ENCODE measurements at regions not wholly inside any gene's neighbourhood (a gene's known extent, or its start where the extent isn't known, plus 50 kb on each side); places are given as distances from the start of the nearest gene placed in this dataset.

DNA sequence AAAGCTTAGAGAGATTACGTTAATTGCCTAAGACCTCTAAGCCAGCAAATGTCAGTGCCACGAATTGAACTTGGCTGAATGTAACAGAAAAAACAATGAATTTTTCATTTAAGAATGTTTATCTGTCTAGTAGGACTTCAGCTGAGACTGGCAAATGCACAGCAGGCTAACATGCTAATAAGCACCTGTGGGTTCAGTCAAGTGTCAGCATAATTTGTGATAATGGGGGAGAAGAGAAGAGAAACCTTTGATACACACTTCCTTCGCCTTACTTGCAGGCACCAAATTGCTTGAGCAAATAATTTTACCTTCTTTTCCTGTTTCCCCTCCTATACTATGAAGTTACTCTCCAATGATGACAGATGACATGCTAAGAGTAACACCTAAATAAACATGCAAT is 1136.5 kb upstream of the SORCS1 start:
- no peak for DNase-seq

DNA sequence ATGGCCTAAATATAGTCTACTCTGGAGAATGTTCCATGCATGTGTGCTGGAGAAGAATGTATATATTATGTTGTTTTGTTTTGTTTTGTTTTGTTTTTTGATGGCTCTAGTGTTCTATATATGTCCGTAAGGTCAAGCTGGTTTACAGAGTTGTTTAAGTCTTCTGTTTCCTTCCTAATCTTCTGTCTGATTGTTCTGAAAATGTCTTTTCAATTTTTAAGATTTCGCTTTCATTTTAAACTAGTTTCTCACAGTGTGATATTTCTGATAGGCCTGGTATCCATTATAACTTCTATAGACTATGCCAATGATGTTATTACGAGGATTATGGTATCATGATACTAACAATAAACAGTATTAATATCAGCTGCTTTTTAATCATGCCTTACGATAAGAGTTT is 1126.3 kb upstream of the SORCS1 start:
- DNase-seq: no peak

DNA sequence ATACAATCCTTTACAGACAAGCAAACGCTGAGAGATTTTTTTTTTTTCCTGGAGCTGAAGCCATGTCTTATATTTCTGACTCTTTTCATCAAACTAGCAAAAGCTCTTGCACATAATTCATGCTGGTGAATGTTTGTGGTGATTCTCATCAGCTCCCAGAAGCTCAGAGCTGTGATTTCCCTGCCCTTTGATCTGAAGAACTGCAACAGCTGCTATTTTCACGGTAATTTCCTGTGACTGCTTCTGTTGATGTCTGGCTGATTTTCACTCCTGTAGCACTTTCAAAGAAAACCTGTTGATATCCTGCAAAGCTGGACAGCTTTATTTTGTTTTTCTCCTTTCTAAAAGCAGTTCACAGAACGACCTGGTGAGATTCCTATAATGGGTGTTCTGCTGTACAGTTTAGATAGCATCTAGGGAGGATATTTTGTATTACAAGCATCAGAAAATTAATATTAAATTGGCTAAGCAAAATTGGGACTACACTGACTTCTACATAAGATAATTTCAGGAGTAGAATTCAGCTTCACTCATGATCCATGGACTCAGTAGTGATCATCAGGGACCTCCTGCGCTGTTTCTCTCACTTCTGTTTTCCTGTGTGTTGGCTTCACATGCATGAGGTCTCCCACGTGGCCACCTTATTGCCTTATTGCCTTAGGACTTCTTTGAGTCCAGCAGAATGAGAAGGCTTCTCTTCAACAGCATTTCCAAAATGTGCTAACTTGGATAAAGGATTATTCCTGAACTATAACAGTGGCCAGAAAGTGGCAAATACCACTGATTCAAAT is 1111.6 kb upstream of the SORCS1 start:
- no peak for DNase-seq

DNA sequence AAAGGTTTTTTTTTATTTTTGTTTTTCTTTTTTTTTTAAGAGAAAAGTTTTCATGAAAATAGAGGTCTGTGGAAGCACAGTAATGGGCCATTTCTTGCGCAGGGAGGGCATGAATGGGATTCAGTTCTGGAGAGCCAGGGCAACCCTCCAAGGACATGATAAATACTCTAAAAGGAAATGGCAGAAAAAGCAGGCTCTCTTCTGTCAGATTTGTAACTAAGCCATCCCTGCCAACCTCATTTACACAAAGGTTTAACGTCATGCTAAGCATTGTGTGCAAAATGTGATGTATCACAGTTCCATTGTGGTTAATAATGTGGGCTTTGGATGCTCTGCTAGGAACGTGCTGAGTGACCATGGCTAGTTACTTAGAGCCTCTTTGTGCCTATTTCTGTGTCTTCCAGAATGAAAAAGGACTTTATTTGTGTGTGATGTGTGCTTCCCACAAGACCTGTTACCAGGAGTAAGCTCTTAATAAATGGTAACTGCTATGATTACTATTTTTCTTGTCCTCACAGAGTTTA is 1095.9 kb upstream of the SORCS1 start:
- DNase-seq: no peak

DNA sequence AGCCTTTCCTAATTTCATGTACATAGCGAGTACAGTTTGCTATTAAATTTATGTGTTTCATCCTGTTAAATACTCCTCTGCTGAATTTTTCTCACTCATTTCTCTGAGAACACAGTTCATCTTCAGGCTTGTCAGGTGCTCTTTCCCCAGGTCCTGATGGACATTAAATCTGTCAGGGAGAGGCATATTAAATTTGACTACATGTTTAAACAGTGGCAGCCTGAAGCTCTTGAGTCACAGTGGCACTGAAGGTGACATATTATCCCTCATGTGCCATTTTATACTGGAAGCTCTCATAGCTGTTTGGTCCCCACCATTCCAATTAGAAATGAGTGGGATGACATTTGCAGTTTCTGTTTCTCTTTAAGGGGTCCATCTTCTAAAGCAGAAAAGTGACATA is 1089.6 kb upstream of the SORCS1 start:
- no peak for DNase-seq

DNA sequence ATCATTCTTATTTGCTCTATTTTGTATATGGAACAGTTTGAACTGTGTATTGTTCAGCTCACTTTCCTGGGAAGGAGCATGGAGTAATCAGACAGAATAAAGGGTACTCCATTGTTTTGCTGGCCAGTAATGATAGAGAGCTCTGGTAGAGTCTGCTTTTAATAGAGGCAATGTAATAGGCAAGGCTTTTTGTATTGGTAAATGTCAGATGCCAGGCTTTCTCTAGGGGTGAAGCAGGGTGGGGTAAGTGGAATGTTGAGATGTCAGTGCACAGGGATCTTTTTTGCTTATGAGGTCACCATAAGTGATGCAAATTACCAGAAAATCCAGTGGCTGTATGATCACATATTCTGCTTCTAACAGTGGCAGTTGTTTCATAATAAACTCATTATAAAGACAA is 1088.3 kb upstream of the SORCS1 start:
- DNase-seq: no peak

DNA sequence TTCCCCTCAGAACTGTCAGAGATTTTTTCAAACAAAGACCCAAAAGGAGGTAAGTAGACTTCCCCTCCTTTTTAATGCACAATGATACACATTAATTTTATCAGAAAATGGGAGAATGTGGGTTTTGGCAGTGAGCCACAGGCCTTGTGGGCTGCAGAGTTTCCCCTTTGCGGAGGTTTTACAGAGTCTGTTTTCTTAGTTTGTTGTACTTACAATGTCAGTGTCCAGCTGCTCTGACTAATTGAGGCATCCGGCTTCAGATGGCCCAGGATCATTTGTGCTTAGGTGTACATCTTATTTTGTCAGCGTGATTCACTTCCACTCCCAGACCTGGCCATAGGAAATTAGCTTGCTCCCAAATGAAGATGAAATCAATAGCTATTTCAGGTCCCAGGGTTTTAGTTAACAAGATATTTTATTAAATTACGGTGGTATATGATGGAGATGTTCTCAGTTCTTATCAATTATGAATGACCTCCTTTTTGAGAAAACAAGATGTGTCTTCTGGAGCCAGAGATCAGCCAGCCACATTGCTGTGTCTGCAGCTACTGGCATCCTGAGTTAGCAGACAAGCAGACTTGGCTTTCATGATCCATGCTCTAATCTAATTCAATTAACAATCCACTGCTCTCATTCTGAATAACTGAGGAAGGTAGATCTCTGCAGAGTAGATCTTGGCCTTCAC is 1086.6 kb upstream of the SORCS1 start:
- DNase-seq: peak; percentile 57

DNA sequence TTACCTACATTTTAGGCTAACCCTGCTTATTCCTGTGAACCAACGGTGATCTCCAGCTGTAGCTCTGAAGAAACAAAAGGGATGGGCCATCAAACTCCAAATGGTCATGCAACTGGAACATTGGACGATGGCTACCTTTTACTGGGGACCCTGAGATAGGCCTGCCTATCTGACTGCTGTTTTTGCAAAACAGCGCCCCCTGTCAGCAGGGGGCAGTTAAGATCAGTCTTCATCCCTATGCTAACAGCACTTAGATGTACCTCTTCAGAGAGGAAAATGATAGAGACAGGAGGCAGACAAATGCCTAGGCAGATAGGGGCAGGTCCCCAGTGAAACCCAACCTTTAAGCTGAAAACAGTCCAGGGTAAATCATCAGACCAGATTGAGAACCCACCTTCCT is 1085.4 kb upstream of the SORCS1 start:
- peak; percentile 20 for DNase-seq

DNA sequence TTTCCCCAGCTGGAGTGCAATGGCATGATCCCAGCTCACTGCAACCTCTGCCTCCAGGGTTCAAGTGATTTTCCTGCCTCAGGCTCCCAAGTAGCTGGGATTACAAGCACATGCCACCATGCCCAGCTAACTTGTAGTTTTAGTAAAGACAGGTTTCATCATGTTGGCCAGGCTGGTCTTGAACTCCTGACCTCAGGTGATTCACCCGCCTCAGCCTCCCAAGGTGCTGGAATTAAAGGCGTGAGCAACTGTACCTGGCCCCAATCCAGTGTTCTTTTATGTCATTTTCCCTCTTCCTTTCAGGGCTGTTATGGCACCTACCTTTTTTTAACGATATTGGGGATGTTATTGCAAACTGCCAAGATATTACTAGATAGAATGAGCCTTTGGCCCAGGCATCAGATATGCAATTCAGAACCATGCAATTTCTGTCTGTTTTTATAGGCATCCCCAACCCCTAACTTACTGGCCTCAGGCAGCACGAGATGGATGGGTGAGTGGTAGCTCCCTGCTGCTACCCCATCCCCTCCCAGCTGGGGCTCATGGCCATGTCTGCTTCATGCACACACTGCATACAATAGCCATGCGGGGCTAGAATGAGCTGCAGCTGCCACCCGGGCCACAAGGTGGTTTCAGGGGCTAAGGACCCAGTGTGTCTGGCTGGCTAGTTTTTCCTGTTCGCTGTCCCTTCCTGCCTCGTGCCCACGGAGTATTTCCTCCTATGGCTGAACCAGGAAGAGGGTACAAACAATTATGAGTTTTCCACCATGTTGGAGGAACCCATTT is 1080.1 kb upstream of the SORCS1 start:
- no peak for DNase-seq

DNA sequence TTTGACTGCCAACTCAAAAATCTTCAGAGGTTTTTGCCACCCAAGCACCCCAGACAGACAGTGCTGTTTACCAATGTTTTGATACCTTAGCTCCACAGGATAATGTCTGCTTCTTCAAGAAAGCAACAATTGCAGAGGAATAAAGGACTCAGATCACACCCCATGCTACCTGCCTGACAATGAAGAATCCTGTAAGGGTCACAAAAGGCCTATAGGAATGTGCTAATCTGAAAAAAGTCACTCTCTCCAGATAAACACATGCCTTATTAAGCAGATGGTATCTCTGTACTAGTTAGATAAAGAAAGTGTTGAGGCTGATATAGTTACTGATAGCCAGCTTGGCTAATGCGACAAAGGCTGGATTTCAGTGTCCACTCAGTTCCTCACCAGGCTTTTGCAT is 1076.7 kb upstream of the SORCS1 start:
- no peak for DNase-seq

DNA sequence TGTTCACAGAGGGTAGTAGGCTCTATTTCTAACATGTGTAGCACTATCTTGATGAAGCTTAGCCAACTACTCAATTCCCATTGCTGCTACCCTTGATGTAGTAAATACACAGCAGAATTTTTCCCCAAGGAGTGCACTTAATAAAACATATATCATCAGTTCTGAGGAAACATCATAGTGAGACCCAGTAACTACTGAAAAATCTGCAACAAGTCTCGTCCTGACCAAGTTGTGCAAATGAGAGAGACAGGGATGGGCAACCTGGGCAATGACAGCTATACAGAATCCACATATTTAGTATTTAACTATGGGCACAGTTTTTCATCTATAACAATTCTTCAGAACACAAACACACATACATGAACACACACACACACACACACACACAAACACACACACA is 1073.8 kb upstream of the SORCS1 start:
- DNase-seq: no peak

DNA sequence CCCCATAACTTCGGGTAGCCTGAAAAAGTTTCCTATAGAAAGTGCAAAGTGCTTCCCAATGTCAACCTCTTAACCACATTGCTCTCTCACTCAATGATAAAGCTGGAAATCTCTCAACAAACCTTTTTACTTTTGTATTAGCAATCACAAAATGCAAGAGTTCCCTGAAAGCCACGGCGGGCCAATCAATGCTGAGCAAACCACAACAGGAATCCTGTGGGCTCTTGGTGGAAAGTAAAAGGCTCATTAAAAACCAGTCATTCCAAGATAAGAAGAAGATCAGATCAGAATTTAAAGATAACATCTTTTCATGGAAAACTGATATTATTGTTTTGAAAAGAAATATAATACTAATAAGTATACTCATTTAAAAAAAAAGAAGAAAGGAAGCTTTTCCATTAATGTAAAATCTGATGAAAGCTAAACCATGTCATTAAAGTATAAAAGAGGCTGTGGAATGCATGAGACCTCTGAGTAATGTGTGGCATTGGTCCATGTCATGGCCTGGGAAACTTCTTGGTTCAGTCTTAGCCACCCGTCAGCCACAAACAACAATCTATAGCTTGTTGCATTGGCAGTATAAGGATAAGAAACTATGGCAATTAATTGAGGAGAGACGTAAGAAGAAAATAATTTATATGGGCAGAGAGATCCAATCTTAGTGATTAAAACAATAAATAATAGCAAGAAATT is 1066.1 kb upstream of the SORCS1 start:
- DNase-seq: no peak

DNA sequence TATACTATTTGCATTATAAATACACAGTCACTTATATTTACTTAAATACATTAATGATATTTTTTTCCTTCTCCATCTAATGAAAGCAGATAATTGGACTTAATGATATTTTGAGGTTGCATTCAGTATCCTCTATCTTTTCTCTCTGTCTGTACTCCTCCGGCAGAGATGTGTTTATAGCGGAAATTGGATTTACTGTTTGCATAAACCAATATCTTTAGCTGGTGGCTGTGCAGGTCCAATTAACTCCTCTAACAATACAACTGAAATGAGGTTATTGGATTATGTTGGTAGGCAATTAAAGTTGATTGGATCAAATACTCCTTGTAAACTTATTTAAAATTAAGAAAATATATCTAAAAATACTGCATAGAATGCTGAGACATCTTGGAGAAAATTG is 1044.2 kb upstream of the SORCS1 start:
- DNase-seq: no peak

DNA sequence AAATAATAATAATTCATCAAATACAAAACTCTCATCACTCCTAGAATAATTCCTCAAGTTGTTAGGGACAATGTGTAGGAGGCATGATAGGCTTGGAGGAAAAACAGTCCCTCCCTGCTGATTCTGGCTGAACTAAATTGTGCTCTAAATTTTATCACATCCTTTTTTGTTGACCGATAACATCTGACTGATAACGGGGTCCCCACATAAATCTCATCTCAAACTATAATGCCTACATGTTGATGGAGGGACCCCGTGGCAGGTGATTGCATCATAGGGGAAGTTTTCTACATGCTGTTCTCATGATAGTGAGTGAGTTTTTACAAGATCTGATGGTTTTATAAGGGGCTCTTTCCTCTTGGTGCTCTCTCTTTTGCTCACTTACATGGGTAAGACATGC is 1043.5 kb upstream of the SORCS1 start:
- no peak for DNase-seq

DNA sequence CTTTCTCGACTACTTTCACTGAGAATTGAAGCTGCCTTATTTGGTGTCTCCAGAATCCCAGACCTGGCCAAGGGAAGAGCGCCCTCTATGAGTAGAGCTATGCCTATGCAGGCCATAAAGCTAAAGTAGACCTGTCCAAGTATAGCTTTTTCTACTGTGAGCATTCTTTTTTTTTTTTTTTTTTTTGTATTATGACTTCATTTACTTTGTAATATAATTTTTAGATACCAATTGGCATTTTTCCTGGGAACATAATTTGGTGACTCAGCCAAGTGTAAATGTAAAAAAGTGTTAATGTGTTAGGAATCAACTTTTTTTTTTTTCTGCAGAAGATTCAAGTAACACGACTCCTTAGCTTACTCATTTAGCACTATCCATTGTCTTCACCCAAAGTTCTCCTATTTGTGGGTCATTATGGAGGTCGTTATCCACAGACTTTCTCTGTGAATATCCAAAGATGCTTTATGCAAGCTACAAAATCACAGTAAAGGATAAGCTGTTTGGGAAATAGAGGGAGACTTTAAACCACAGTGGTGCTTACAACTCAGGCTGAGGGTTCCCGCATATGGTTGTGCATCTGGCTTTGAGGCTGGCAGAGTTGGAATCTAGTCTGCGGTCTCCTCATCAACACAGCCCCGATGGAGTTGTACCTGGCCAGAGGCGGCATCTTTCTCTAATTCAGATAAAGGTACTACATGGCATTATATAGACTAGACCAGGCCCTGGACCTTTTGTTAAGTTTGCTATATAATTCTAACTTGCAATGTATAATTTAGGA is 1040.2 kb upstream of the SORCS1 start:
- peak; percentile 61 for DNase-seq

DNA sequence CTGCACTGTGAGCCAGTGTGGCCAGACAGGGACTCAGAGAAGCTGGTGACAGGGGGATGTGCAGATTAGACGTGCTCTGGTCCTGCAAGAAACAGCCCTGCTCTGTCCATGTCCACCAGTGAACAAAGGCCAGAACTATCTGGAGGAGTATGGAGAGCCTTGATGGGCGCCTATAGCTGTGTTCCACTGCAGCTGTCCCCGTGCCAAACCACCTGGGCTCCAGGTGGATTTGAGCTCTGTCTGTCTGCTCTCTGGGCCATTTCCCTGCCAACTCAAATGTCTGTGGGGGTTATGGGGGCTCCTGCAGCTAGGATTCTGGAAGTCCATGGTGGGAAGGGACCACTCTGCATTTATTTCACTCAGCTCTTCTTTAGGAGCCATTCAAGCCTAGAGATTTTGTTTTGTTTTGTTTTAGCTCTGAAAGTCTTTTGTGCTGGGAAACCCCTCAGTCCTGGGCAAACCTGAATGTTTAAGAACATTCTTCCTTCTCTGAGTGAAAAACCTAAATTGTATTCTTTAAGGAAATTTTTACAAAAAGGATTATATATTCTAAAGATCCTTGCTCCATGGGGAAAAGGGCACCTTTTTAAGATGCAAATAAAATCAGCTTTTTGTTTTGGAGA is 1039.5 kb upstream of the SORCS1 start:
- no peak for DNase-seq

DNA sequence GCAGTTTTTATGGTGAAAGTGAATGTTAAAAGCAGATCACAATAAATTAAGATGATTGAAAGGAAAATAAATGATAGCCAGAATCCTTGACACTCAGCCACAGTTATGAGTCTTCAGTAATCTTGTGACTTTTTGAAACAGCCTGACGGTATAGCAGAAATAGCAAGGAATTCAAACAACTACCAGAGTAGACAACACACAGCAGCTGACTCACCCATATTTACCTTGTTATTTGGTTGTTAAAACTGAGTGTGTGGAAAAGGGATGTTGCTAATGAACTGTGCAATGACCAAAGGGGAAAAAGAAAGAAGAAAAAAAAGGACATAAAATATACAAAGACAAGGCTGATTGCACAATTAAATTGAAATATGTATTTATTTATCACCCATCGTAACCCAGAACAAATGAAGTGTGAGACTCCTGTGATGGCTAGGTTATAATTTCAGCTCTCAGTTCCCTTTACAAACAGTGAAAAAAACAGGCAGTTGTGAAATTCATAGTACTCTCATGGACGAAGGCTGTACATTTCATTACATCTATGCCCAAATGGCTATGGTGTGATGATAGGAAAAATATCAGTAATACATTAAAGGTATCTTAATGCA is 1023.0 kb upstream of the SORCS1 start:
- no peak for DNase-seq

DNA sequence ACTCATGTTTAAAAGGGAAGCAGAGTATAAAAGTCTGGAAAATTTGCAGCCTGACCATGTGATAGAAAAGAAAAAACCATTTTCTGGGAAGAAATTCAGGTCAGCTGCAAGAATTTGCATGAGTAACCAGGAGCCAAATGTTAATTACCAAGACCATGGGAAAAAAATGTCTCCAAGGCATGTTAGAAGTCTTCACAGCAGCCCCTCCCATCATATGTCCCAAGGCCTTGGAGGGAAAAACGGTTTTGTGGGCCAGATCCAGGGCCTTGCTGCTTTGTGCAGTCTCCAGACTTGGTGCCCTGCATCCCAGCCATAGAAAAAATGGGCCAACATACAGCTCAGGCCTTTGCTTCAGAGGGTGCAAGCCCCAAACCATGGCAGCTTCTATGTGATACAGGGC is 1019.6 kb upstream of the SORCS1 start:
- DNase-seq: no peak

DNA sequence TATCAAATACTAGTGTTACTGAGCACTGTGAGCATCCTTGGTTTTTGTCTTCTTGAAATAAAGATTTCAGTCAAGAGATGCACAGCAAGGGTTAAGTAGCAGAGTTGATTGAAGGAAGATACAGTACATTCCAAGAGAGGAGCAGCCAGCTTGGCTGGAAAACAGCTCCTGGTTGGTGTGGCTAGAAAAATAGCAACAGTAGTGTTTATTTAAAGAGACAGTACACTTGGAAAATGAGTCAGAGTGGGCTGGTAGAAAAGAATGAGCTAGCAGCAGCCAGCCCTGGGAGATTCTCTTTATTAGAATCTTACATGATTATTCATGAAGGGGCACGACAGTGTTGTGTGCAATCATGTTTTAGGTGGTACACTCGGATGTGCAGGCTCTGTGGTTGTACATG is 1016.4 kb upstream of the SORCS1 start:
- DNase-seq: no peak

DNA sequence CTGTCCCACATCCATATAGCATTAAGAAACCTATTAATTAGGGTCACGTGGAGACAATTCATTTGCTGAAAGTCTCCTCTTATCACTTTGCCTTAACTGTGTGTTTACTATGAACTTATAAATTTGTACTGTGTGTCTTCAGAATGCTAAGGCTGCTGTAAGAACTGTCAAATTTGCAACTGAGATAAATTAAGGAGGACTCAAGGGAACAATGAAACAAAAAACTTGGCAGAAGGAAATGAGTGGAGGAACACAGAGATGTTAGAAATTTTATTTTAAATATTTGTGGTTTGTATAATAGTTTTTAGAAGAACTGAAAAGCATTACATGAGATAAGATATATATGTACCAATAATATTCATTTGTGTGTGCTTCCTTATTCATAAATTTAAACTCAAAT is 1005.3 kb upstream of the SORCS1 start:
- no peak for DNase-seq

DNA sequence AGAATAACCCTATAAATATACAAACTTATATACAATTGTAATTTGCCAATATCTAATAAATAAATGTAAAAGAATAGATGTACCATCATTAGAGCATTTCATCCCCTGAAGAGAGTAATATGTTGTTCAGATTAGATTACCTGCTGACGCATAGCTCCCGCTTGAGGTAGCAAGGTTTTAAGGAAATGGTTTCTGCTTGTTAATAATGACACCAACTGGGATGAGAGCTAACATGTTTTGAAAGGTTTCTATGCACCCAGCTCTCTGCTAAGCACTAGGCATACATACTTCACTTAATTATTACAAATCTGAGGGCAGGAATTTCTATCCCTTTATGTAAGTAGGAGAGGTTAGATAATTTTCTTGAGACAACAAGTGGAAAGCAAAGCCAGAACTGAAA is 1003.3 kb upstream of the SORCS1 start:
- DNase-seq: no peak

Measured in hematopoietic multipotent progenitor cell treated with erythropoietin and hydrocortisone succinate and interleukin-3 and kit ligand, for 6 days (in vitro differentiated cells).